Ishikawa (cell line): ENCODE measurements at regions not wholly inside any gene's neighbourhood (a gene's known extent, or its start where the extent isn't known, plus 50 kb on each side); places are given as distances from the start of the nearest gene placed in this dataset.

ENCODE experiments used
- CEBPB ChIP-seq: IDR thresholded peaks from 2 replicates; pipeline ENCODE4 v1.6.1; 2012
- CREB1 ChIP-seq: IDR thresholded peaks from 2 replicates; pipeline ENCODE4 v1.6.1; 2012; ENCODE audit warnings: low read depth
- EGR1 ChIP-seq: IDR thresholded peaks from 2 replicates; pipeline ENCODE4 v1.6.1; 2012
- EP300 ChIP-seq: IDR thresholded peaks from 2 replicates; pipeline ENCODE4 v1.6.1; 2012; ENCODE audit warnings: borderline replicate concordance
- FOXM1 ChIP-seq: IDR thresholded peaks from 2 replicates; pipeline ENCODE4 v1.6.1; 2012; ENCODE audit warnings: low read depth, borderline replicate concordance
- NFIC ChIP-seq: IDR thresholded peaks from 2 replicates; pipeline ENCODE4 v1.6.1; 2012
- RAD21 ChIP-seq: IDR thresholded peaks from 2 replicates; pipeline ENCODE4 v1.6.1; 2012; ENCODE audit warnings: low read depth
- TAF1 ChIP-seq: IDR thresholded peaks from 2 replicates; pipeline ENCODE4 v1.6.1; 2012; ENCODE audit warnings: low read depth, mild to moderate bottlenecking
- TEAD4 ChIP-seq: IDR thresholded peaks from 2 replicates; pipeline ENCODE4 v1.6.1; 2012
- YY1 ChIP-seq: IDR thresholded peaks from 2 replicates; pipeline ENCODE4 v1.6.1; 2012; ENCODE audit warnings: low read depth
- ZBTB7A ChIP-seq: IDR thresholded peaks from 2 replicates; pipeline ENCODE4 v1.6.1; 2012; ENCODE audit warnings: low read depth
- TF ChIP-seq, protein P1 (sequence below): IDR thresholded peaks from 2 replicates; pipeline ENCODE4 v1.6.1; 2012; ENCODE audit warnings: low read depth, mild to moderate bottlenecking
- TF ChIP-seq, protein P2 (sequence below): IDR thresholded peaks from 2 replicates; pipeline ENCODE4 v1.6.1; 2012
- TF ChIP-seq, protein P3 (sequence below): IDR thresholded peaks from 2 replicates; pipeline ENCODE4 v1.6.1; 2012

DNA sequence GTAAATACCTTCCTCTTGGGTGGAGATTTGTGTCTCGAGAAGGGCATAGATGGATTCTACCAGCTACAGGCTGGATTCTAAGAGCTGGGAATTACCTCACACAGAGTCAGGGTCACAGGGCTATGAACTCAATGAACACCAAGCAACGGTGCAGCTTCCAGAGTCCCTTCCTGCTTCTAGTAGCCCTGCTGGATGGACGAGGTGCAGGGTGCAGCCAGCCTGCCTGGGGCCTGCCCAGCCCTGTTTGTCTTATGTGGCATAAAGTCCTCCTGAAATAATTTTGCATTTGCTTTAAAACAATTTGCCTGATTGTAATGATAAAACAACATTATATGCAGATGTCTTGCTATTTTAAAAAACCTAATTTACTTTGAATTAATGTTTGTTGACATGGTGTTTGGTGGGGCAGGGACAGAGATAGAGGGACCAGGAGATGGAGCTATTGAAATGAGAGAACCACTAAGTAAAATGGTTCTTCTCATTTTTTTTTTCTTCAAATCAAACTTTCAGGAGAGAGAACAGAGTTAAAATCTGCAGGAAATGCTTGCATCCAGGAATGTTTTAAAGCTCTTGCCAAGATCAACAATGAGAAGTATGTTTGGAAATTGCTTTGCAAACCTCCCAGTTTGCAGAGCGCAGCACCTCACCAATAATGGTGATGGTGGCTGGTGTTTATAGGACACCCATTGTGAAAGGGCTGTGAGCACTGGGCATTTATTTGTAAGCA, 305.4 kb upstream of the PODXL start:
- no peak for TF ChIP-seq ZBTB7A
- no peak for TF ChIP-seq NFIC
- TF ChIP-seq CREB1 = no peak
- TF ChIP-seq EP300 = no peak
- TF ChIP-seq, protein P1, sequence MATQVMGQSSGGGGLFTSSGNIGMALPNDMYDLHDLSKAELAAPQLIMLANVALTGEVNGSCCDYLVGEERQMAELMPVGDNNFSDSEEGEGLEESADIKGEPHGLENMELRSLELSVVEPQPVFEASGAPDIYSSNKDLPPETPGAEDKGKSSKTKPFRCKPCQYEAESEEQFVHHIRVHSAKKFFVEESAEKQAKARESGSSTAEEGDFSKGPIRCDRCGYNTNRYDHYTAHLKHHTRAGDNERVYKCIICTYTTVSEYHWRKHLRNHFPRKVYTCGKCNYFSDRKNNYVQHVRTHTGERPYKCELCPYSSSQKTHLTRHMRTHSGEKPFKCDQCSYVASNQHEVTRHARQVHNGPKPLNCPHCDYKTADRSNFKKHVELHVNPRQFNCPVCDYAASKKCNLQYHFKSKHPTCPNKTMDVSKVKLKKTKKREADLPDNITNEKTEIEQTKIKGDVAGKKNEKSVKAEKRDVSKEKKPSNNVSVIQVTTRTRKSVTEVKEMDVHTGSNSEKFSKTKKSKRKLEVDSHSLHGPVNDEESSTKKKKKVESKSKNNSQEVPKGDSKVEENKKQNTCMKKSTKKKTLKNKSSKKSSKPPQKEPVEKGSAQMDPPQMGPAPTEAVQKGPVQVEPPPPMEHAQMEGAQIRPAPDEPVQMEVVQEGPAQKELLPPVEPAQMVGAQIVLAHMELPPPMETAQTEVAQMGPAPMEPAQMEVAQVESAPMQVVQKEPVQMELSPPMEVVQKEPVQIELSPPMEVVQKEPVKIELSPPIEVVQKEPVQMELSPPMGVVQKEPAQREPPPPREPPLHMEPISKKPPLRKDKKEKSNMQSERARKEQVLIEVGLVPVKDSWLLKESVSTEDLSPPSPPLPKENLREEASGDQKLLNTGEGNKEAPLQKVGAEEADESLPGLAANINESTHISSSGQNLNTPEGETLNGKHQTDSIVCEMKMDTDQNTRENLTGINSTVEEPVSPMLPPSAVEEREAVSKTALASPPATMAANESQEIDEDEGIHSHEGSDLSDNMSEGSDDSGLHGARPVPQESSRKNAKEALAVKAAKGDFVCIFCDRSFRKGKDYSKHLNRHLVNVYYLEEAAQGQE = no peak
- no peak for TF ChIP-seq RAD21
- no peak for TF ChIP-seq CEBPB
- no peak for TF ChIP-seq TEAD4
- TF ChIP-seq, protein P2, sequence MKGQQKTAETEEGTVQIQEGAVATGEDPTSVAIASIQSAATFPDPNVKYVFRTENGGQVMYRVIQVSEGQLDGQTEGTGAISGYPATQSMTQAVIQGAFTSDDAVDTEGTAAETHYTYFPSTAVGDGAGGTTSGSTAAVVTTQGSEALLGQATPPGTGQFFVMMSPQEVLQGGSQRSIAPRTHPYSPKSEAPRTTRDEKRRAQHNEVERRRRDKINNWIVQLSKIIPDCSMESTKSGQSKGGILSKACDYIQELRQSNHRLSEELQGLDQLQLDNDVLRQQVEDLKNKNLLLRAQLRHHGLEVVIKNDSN = no peak
- TF ChIP-seq, protein P3, sequence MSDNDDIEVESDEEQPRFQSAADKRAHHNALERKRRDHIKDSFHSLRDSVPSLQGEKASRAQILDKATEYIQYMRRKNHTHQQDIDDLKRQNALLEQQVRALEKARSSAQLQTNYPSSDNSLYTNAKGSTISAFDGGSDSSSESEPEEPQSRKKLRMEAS = no peak
- no peak for TF ChIP-seq TAF1
- TF ChIP-seq EGR1 = no peak
- no peak for TF ChIP-seq YY1
- no peak for TF ChIP-seq FOXM1
